GM19372 (cell line): ENCODE measurements at regions not wholly inside any gene's neighbourhood (a gene's known extent, or its start where the extent isn't known, plus 50 kb on each side); places are given as distances from the start of the nearest gene placed in this dataset.

ENCODE experiments used
- ATAC-seq: cut with Tn5 transposase; IDR thresholded peaks from one replicate; pipeline ENCODE4 v1.9.1; 2021; ENCODE audit warnings: mild to moderate bottlenecking, low read depth, moderate library complexity; ENCODE audit not compliant: unreplicated experiment

DNA sequence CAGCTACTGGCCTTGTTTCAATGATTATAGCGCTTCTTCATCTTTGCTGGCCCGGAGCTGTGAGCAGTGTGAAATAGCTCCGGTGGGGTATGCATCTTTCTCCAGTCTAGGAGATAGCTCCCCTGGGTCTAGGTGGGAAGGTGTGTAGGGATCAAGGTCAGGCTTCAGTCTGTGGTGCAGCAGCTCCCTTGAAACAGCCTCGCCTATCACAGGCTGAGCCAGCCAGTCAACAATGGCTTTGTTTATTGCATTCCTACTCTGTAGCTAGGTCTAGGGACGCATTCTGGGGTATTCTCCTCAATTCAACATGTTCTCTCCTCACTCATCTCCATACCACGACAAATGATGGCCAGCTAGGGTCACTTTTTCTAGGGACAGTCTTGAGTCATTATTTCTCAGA lies 646.8 kb upstream of the IGFBP3 start:
- no peak for ATAC-seq

DNA sequence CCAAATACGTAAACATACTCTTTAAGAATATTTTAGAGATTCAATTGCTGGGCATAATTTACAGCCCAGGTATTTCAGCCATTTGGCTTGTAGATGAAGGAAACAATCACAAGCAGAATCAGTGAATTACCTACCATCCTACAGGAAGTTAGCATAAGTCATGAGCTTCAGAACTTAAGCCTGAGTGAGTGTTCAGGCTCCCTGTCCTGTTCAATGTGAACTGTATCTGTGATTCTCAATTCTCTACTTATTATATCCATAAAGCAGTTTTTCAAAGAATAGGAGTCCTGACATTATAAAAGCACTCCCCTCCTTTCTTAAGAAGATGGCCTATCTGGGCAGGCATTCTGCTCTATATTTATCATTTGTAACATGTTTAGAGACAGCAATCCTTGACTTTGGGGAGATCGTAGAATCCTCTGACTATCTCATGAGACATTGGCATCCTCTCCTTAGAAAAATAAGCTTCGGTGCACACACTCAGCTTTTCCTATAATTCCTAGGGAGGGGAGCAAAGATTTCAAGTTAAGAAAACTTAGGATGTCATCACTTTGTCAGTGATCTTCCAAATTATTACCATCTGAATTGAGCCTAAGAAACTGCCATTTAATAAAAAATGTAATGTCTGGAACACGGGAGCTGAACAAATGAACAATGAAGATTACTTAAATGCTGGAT lies 645.2 kb upstream of the IGFBP3 start:
- ATAC-seq: no peak

DNA sequence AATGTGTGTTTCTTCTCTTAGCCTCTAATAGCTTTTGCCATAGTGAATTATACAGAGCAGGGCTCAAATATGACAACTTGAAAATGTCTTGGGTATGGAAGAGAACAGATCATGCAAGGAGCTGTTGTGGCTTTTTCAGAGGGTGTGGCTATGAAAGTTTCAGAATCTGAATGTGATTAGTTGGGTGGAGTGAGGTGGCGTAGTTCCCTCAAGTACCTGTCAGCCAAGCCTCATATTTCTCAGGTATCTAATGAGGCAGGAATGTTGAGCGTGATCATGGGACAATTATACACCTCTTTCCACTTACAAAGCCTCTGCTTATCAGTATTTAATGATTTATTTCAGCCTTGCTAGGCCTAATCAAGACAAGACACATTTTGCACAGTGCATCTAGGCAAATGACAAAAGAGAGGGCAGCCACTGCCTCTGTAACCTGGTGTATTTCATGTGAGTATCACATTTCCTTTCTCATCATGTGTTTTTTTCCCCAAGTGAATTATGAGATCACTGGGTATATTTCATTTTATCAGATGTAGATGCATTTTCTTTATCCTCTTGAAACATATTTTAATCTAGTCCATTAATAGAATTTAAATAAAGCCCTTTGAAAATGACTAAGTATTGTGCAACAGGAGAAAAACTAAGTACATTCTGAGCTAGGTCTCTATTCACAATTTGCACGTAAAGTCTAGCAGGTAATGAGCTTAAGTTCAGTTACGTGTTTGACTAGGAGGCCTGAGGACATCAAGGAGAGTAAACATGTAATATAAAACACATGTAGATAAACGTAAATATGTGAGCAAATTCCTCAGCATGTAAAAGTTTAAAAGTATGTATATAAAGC lies 644.4 kb upstream of the IGFBP3 start:
- no peak for ATAC-seq

DNA sequence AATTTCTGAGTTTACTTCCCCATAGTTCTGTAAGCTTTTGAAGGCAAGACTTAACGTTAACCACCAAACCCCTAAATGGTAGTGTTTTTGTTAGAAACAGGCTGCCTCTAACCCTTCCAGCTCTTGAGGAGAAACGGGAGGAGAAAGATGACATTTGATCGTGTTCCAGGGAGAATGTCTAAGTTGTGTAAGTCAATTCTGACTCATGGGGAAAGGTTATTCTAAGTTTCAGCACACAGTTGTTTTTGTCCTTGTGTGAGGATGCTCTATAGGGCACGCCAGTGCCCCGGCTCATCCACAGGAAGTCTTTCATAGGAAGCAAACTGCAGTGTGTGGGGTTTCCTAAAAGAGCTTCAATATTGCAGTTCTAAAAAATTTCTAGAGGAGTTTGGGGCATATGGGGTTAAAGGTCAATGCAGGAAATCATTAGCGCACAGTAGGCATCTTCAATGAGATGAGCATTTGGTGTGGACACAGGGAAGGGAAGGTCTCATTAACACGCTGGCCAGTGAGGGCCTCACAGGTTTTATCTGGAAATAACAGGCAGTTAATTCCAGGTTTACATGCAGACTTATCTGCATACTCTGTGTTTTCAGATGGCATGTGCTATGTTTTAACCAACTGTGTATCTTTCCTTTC lies 638.2 kb upstream of the IGFBP3 start:
- no peak for ATAC-seq

DNA sequence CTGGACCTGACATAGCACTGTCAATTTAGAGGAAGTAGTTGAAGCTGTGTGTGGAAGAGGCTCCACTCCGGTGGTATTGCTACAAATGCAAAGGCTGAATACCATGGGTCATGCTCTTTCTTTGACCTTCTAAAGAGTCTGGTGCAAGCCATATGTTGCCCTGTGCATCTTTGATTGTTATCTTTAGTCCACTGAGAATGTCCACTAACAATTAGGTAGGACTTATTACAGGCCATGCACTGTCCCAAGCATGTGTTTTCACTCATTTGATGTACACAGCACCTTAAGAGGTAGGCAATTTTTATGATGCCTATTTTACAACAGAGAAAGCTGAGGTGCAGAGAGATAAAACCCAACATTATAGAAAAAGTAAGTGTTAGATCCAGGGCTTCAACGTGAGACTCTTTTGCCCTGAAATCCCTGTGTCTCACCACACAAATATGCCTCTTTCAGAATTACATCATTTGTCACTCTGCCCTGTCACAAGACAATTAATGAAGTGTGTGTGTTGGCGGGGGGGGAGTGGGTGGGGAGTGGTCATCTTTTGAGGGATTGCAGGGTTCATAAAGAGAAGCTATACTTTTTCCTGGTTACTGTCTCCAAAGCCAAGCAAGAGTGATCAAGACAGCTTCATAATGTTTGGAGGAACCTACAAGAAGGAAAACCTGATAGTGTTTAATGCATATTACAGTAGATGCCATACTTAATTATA lies 637.6 kb upstream of the IGFBP3 start:
- no peak for ATAC-seq

DNA sequence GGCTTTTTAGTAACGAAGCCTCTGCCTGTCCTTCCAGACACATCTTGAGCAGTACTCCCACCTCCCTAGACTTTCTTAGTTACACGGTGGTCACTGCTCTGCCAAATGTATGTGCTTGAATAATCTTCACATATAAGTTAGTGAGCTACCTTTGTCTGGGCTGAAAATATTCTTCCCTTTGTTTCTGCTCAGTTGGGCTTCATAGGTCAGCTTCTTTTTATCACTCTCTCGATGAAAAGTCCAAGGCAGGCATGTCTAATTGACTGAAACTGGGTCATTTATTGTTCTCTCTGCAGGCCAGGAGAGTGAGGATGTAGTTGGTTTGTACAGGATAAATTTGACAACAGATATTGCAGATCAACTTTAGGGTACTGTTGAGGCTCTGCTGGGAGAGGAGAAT lies 636.7 kb upstream of the IGFBP3 start:
- no peak for ATAC-seq

DNA sequence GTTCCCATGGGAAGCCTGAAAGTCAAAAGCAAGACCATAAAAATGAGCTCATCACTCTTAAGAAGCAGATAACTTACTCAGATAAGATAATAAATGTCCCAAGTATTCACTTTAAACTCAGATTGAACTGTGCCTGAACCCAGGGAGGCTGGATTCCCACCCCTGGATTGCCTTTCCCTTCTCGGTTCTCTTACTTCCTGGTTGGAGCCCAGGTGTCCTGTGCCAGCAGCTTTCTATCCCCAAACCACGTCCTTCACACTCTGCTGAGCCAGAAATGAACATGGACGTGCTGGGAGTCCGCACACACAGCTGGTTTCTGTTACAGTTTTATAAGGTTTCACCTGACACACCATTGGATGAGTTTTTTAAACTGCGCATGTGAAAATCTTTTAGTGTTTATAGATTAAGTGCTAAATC lies 636.2 kb upstream of the IGFBP3 start:
- ATAC-seq: no peak

DNA sequence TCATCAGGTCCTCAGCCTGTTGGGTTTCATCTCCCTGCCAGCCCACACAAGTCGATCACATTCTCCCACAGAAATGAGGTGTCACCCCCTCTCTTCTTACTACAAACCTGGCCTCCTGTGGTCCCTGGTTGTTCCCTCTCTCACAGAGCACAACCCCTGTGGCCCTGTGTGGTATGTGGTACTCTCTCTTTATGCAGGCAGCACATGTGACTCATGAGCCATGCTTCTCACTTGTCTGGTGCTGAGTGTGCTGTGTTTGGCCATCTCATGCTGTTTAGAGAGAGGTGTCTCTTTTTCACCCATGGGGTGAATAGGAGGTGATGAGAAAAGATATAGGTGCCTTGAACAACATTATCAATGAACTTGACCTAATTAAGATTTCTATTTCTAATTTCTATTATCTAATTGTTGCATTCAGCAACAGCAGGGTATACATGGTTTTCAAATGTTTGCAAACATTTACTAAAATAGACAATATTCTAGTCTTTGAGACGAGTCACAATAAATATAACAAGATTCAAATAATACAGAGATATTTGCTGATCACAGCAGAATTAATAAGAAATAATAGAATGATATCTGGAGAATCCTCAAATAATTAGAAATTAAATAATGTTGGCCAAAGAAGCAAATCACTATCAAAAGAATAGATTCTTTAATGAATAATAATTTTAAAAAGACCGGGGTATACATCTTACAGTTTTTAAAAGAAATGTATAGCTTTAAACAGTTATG lies 633.8 kb upstream of the IGFBP3 start:
- no peak for ATAC-seq

DNA sequence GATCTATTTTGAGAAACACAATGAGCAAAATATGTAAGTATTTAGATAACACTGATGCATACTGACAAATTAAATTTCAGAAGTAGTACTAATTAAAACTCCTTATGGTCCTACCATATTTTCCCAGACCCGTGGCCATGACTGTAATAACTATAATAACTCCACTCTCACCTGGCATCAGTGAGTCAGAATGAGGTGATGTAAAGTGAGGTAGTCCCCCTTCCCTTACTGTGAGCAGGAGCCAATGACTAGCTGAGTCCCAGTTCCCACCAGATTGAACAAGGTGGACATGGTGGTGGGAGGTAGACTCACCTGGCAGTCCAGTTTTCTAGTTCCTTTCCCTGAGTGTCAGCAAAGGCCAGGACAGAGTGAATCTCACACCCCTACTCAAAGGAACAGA lies 630.5 kb upstream of the IGFBP3 start:
- no peak for ATAC-seq

DNA sequence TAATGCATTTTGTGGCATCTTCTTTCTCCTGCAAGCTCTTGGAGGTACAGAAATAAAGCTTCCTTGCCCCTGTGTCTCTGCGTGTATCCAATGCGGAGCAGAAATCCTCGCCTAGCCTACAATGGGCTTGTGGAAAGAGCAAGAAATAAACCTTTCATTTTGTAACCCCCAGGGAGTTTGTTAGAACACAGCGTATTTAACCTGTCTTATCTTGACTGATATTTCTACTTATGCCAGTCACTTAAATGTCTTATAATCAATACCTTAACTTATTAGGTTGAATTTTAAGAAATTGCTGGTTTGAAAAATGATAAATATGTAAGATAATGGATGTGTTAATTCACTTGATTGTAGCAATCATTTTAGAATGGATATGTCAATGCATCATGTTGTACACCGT lies 629.8 kb upstream of the IGFBP3 start:
- no peak for ATAC-seq

DNA sequence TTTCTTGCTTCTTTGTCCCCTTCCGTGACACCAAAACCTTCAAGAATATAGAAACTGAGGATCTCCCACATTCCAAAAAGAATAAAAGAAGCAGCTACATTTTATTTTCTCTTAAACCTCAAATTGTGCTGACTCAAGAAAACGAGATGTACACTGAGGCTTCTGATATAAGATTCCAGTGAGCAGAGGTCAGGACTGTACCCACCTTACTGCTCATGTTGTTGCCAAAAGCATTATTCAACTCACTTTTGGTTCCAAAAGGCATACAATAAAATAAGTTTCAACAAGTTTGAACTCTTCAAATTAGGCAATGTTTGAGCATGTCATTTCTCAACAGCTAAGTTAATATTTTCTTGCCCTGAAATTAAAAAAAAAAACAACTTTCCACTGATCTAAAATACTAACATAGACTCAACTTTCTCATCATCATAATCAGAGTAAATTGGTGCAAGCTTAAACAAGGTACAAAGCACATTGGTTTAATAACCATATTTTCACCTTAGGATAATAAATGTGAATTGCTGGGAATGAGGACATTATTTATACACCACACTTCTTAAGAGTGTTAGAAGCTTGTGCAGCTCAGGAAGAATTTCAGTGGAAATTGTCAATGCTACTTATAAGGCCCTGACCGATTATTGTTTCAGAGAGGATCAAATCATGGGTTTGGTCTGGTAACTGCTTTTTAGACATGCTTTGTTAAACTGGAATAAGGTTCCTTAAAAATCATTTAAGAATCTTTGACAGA lies 629.0 kb upstream of the IGFBP3 start:
- ATAC-seq: no peak

DNA sequence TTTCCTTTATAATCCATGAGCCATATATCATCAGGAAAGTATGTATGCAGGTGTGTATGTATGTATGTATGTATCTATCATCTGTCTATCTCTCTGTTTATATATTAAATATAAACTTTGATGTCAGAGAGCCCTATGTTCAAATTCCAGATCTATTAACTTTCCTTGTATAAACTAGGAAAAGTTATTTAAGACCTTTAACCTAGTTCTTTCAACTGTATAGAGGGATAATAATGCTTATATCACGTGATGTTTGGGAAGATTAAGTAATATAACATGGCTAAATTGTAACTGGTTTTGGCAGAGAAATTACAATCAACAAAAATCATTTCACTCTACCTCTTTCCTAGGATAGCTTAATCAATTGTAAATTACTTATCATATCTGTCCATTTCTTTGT lies 628.3 kb upstream of the IGFBP3 start:
- ATAC-seq: no peak

DNA sequence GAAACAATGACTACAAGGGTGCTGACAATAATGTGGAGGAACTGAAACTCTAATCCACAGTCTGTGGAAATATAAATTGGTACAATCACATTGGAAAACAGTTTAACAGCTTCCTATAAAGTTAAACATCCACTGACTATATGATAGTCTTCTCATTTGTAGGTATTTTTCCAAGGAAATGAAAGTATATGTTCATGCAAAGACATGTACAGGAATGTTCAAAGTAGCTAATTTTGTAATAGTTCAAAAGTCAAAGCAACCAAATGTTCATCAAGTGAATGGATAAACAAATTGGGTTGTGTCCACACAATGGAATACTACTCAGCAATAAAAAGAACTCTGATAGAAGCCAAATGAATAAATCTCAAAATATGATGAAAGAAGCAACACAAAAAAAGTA lies 626.0 kb upstream of the IGFBP3 start:
- ATAC-seq: no peak

DNA sequence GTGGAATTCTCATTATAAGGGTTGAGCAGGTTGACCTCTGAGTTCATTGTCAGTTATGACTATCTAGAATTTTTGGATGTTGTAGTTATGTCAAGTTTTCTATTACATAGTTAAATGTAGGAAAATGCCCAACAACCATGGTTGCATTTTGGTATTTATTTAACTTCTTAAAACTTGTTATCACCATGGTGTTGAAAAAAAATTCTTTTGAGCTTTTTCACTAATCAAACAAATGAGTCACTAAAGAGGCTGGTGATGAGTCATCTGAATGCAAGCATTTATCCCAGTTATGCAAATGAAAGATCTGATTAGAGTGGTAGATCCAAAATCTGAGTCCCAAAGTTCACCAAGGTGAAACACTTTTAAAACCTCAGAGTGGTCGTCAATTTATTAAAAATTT lies 624.7 kb upstream of the IGFBP3 start:
- ATAC-seq: no peak

DNA sequence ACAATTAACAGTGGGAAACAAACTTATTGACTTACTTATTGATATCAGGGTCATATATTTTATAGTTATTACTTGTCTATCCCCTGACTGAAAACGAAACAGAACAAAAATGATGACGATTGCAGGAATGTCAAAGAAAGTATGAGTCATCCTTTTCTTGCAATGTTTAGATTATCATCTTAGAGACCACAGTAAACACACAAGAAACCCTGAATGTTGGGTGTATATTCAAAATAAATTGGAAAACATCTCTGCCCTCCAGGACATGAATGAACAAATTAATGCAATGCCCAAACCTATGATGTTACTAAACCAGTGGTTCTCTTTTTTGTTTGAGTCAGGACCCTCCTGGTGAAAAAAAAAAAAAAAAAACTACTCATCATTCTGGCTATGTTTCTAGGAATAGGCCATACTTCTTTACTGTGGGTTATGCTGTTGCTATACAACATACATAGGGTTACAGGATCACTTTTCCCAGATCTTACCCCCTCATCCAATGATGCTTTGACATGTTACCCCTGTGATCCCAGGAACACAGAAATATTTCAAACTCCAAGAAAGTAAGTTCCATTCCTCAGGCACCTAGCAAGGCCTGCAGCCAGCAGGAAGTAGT lies 623.4 kb upstream of the IGFBP3 start:
- ATAC-seq: no peak

DNA sequence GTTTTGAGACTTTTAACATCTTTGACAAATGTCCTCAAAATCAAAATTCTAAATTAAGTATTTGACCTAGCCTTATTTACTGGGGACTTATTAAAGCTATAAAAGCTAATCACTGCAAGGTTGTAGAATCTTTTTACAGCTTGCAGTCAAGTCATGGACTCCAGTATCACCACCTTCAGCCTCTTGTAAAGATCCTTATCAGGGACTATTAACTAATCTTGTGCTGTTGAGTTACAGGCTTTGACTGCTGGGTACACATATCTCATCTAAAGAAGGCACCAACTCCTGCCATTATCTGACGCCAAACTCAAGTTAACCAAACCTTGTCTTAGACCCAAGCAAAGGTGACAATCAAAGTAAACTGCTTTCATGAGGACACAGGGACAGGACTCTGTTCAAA lies 621.0 kb upstream of the IGFBP3 start:
- ATAC-seq: no peak

DNA sequence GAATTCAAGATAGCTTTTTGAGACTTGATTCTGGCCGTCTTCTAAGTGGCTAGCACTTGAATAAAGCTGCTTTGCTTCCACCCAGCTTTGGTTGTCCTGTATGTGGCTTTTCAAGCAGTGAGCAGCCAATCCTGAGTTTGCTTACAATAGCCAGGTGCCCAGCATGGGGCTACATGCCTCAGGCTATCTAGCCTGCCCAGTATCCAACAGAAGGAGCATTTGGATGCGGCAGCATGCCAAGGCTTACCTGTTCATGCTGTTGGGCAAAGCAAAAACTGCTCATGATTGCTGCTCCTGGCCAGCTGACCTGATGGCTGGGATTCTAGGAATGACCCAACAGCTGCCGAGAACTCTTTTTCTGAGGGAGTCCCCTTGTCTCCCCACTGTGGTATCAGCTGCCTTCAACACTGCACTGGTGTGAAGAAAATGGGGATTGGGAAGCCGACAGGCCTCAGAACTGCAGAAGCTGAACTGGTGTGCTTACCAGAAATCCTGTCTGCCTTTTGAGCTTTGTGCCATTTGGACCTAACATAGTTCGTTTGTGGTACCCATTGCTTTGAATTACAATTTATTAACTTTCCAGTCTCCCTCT lies 618.9 kb upstream of the IGFBP3 start:
- no peak for ATAC-seq

DNA sequence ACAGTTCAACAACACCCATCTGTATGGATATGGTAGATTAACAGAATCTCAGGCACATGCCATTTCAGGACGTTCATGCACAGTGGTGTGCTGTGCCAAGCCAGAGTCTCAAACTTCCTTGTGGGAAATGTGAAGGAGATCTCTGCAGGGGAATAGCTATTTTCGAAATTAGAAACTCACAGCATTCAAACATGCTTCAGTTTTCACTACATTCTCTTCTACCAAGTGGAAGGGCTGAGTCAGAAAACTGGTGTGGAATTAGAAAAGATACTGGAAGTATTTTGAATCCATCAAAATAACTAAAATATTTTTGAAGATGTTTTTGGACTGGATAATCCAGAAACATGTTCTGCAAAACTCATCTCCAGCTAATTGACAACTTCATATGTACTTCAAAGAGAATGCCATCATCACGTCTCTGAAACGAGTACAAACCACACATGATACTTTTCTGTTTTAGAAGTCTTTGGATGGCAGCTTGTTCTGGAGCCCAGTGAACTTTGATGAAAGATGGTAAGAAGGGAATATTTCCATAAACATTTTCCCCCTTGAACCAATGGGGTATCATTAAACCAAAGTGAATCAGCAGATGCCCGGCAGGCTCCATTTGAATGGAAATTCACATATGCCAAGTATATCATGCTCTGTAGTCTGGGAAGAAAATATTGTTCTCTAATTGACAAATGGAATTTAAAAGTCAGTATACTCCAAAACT lies 616.3 kb upstream of the IGFBP3 start:
- no peak for ATAC-seq
